DMS153 treated with DMSO at 0.1 percent for 48 hours (cell line): ENCODE measurements at regions not wholly inside any gene's neighbourhood (a gene's known extent, or its start where the extent isn't known, plus 50 kb on each side); places are given as distances from the start of the nearest gene placed in this dataset.

Experiments
- DNase-seq: peaks from one replicate; lab custom pipeline; 2025; ENCODE audit not compliant: unreplicated experiment; lab: John Stamatoyannopoulos, UW

GRCh38 chr2:42962508-42962953 is 170.1 kb upstream of the HAAO start:
- no peak for DNase-seq

- DNase-seq: no peak
Observed at GRCh38 chr2:42961961-42962360, 169.6 kb upstream of the HAAO start.

- DNase-seq: no peak
Observed at GRCh38 chr2:42961385-42961811, 169.0 kb upstream of the HAAO start.

GRCh38 chr2:42960842-42961180 is 168.4 kb upstream of the HAAO start:
- DNase-seq: no peak

GRCh38 chr2:42960002-42960841 is 167.8 kb upstream of the HAAO start:
- no peak for DNase-seq

GRCh38 chr2:42959234-42960001 is 167.0 kb upstream of the HAAO start:
- DNase-seq: no peak

GRCh38 chr2:42958741-42959233 is 166.4 kb upstream of the HAAO start:
- no peak for DNase-seq

GRCh38 chr2:42957861-42958301 is 165.5 kb upstream of the HAAO start:
- no peak for DNase-seq

GRCh38 chr2:42957109-42957860 is 164.9 kb upstream of the HAAO start:
- no peak for DNase-seq

GRCh38 chr2:42954227-42954962 is 162.0 kb upstream of the HAAO start:
- DNase-seq: no peak

- no peak for DNase-seq
Observed at GRCh38 chr2:42953216-42953615, 160.8 kb upstream of the HAAO start.

- DNase-seq: no peak
Observed at GRCh38 chr2:42951263-42951938, 159.0 kb upstream of the HAAO start.

- DNase-seq: no peak
Observed at GRCh38 chr2:42949125-42949524, 156.7 kb upstream of the HAAO start.

- DNase-seq: no peak
Observed at GRCh38 chr2:42947809-42948600, 155.6 kb upstream of the HAAO start.

- DNase-seq: no peak
Observed at GRCh38 chr2:42944779-42945415, 152.5 kb upstream of the HAAO start.

GRCh38 chr2:42942990-42943493 is 150.7 kb upstream of the HAAO start:
- DNase-seq: no peak

- DNase-seq: no peak
Observed at GRCh38 chr2:42942214-42942989, 150.0 kb upstream of the HAAO start.

GRCh38 chr2:42941633-42942176 is 149.3 kb upstream of the HAAO start:
- no peak for DNase-seq
